ENCODE measurements at regions not wholly inside any gene's neighbourhood (a gene's known extent, or its start where the extent isn't known, plus 50 kb on each side); places are given as distances from the start of the nearest gene placed in this dataset.

DNA sequence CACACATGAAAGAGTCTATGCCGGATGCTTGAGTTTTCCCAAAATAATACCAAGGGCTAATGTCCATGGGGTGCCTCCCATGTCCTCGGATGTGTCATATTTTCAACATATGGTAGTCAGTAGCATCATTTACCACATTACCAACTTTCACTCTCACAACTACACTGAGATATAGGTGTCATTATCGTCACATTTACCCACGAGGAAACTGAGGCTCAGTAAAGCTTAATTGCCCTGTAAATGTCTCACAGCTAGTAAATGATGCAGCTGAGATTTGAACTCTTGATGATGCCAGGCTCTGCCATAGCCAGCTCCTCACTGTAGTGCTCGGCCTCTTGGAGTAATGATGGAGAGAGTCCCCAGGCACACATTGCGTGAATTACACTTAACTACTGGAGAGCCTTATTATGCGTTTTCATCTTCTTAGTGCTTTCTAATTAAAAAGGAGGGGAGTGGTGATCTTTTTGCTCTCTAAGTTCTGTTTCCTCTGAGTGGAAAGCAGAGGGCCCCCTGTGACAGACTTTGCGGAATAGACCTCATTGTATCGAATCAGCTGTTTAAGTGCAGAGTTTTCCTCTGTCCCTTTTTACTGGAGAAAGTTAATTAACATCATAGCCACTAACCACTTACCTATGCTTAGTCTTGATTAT lies 142.0 kb upstream of the SLCO3A1 start:
- TF ChIP-seq, protein P1, sequence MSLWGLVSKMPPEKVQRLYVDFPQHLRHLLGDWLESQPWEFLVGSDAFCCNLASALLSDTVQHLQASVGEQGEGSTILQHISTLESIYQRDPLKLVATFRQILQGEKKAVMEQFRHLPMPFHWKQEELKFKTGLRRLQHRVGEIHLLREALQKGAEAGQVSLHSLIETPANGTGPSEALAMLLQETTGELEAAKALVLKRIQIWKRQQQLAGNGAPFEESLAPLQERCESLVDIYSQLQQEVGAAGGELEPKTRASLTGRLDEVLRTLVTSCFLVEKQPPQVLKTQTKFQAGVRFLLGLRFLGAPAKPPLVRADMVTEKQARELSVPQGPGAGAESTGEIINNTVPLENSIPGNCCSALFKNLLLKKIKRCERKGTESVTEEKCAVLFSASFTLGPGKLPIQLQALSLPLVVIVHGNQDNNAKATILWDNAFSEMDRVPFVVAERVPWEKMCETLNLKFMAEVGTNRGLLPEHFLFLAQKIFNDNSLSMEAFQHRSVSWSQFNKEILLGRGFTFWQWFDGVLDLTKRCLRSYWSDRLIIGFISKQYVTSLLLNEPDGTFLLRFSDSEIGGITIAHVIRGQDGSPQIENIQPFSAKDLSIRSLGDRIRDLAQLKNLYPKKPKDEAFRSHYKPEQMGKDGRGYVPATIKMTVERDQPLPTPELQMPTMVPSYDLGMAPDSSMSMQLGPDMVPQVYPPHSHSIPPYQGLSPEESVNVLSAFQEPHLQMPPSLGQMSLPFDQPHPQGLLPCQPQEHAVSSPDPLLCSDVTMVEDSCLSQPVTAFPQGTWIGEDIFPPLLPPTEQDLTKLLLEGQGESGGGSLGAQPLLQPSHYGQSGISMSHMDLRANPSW (CRISPR knock-in tag; IDR thresholded peaks at IDR 0.05; ENCODE audit: borderline replicate concordance), result no peak
- TF ChIP-seq RFX1 (IDR thresholded peaks at IDR 0.05) (no peak), SP1 (IDR thresholded peaks at IDR 0.05) (no peak), SP1 (CRISPR knock-in tag; IDR thresholded peaks at IDR 0.05) (no peak), TARDBP (CRISPR knock-in tag; IDR thresholded peaks at IDR 0.05) (no peak), ZNF138 (CRISPR knock-in tag; IDR thresholded peaks at IDR 0.05; ENCODE audit: low read depth) (no peak), ZBTB7B (CRISPR knock-in tag; IDR thresholded peaks at IDR 0.05) (no peak), POLR2A (IDR thresholded peaks at IDR 0.05; ENCODE audit: insufficient read depth in 1 of 2, low read depth in 2 of 2, low read length in 2 of 2) (no peak), ZNF83 (CRISPR knock-in tag; IDR thresholded peaks at IDR 0.05; ENCODE audit: borderline replicate concordance) (no peak), EZH2 (conservative IDR thresholded peaks at IDR 0.05; ENCODE audit: low read depth, low read length) (no peak), ZNF431 (CRISPR knock-in tag; IDR thresholded peaks at IDR 0.05; ENCODE audit: borderline replicate concordance, low read depth) (no peak)
- TF ChIP-seq, protein P2, sequence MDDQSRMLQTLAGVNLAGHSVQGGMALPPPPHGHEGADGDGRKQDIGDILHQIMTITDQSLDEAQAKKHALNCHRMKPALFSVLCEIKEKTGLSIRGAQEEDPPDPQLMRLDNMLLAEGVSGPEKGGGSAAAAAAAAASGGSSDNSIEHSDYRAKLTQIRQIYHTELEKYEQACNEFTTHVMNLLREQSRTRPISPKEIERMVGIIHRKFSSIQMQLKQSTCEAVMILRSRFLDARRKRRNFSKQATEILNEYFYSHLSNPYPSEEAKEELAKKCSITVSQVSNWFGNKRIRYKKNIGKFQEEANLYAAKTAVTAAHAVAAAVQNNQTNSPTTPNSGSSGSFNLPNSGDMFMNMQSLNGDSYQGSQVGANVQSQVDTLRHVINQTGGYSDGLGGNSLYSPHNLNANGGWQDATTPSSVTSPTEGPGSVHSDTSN (CRISPR knock-in tag; IDR thresholded peaks at IDR 0.05; ENCODE audit: borderline replicate concordance), result no peak
- TF ChIP-seq, protein P3, sequence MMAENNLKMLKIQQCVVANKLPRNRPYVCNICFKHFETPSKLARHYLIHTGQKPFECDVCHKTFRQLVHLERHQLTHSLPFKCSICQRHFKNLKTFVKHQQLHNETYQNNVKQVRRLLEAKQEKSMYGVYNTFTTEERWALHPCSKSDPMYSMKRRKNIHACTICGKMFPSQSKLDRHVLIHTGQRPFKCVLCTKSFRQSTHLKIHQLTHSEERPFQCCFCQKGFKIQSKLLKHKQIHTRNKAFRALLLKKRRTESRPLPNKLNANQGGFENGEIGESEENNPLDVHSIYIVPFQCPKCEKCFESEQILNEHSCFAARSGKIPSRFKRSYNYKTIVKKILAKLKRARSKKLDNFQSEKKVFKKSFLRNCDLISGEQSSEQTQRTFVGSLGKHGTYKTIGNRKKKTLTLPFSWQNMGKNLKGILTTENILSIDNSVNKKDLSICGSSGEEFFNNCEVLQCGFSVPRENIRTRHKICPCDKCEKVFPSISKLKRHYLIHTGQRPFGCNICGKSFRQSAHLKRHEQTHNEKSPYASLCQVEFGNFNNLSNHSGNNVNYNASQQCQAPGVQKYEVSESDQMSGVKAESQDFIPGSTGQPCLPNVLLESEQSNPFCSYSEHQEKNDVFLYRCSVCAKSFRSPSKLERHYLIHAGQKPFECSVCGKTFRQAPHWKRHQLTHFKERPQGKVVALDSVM (CRISPR knock-in tag; IDR thresholded peaks at IDR 0.05), result no peak

All from HepG2 (cell line).